Neural cell (in vitro differentiated cells): ENCODE measurements at regions not wholly inside any gene's neighbourhood (a gene's known extent, or its start where the extent isn't known, plus 50 kb on each side); places are given as distances from the start of the nearest gene placed in this dataset.

ENCODE experiments used
- H2AFZ ChIP-seq: fragments of 200-600, 300-800 bp; sonication (generic), shearing (Covaris generic); 2 replicates; pipeline ENCODE4 v1.6.0; 2014; ENCODE audit warnings: low read depth, mild to moderate bottlenecking, antibody characterized with exemption, low read length, moderate library complexity
- H3F3A ChIP-seq: fragments of 200-600 bp; shearing (Covaris generic); 2 replicates; pipeline ENCODE4 v1.6.1; 2016; ENCODE audit warnings: mild to moderate bottlenecking, moderate library complexity, mixed read lengths, antibody characterized with exemption, low read length; ENCODE audit not compliant: insufficient read depth, poor library complexity, severe bottlenecking
- H3K27ac ChIP-seq: fragments of 200-600, 300-800 bp; sonication (generic), shearing (Covaris generic); 2 replicates; pipeline ENCODE4 v1.5.1; 2014; ENCODE audit warnings: mild to moderate bottlenecking, low read length, moderate library complexity
- H3K27me3 ChIP-seq: fragments of 300-800, 200-600 bp; sonication (generic), shearing (Covaris generic); 2 replicates; pipeline ENCODE4 v1.6.0; 2014; ENCODE audit warnings: mild to moderate bottlenecking, low read depth, low read length, moderate library complexity; ENCODE audit not compliant: insufficient read depth
- H3K36me3 ChIP-seq: fragments of 300-800, 200-600 bp; sonication (generic), shearing (Covaris generic); 2 replicates; pipeline ENCODE4 v1.5.1; 2014; ENCODE audit warnings: mild to moderate bottlenecking, antibody characterized with exemption, low read length, moderate library complexity; ENCODE audit not compliant: insufficient read depth
- H3K4me2 ChIP-seq: fragments of 300-800, 200-600 bp; sonication (generic), shearing (Covaris generic); 2 replicates; pipeline ENCODE4 v1.6.0; 2014; ENCODE audit warnings: mild to moderate bottlenecking, low read length
- H3K4me3 ChIP-seq: fragments of 300-800, 200-600 bp; sonication (generic), shearing (Covaris generic); 2 replicates; pipeline ENCODE4 v1.5.1; 2014; ENCODE audit warnings: mild to moderate bottlenecking, low read length, moderate library complexity
- H3K79me2 ChIP-seq: fragments of 200-600 bp; shearing (Covaris generic); replicated peaks from 2 replicates; pipeline ENCODE4 v1.6.0; 2014; ENCODE audit warnings: mild to moderate bottlenecking, low read length, moderate library complexity; ENCODE audit not compliant: insufficient read depth
- H3K9ac ChIP-seq: fragments of 300-800, 200-600 bp; sonication (generic), shearing (Covaris generic); 2 replicates; pipeline ENCODE4 v1.6.1; 2016; ENCODE audit warnings: mild to moderate bottlenecking, low read length, mixed read lengths
- H3K9me2 ChIP-seq: fragments of 200-600 bp; shearing (Covaris generic); 2 replicates; pipeline ENCODE4 v1.6.1; 2016; ENCODE audit warnings: mild to moderate bottlenecking, low read length, mixed read lengths; ENCODE audit not compliant: insufficient read depth
- H3K9me3 ChIP-seq: fragments of 200-600, 300-800 bp; sonication (generic), shearing (Covaris generic); 2 replicates; pipeline ENCODE4 v1.6.1; 2016; ENCODE audit warnings: mild to moderate bottlenecking, mixed run types, low read length, moderate library complexity, mixed read lengths
- H4K20me1 ChIP-seq: fragments of 200-600 bp; shearing (Covaris generic); 2 replicates; pipeline ENCODE4 v1.6.1; 2016; ENCODE audit warnings: mild to moderate bottlenecking, mixed run types; ENCODE audit not compliant: insufficient read depth
- EP300 ChIP-seq: fragments of 450-650 bp; conservative IDR thresholded peaks from 2 replicates; pipeline ENCODE4 v1.6.1; 2014; ENCODE audit warnings: antibody characterized with exemption, mild to moderate bottlenecking, moderate library complexity; ENCODE audit not compliant: poor library complexity, severe bottlenecking
- EZH2 ChIP-seq: fragments of 200-600, 300-800 bp; shearing (Covaris generic), sonication (generic); IDR thresholded peaks from 2 replicates; pipeline ENCODE4 v1.6.1; 2014; ENCODE audit warnings: antibody characterized with exemption, low read length, borderline replicate concordance, mild to moderate bottlenecking; ENCODE audit not compliant: insufficient read depth, poor library complexity, severe bottlenecking
- MXI1 ChIP-seq: fragments of 450-650 bp; conservative IDR thresholded peaks from 2 replicates; pipeline ENCODE4 v1.6.1; 2014; ENCODE audit warnings: antibody characterized with exemption, mild to moderate bottlenecking; ENCODE audit not compliant: poor library complexity, severe bottlenecking
- POLR2AphosphoS5 ChIP-seq: IDR thresholded peaks from 2 replicates; pipeline ENCODE4 v1.6.1; 2012
- RAD21 ChIP-seq: fragments of 450-650 bp; conservative IDR thresholded peaks from 2 replicates; pipeline ENCODE4 v1.6.1; 2014; ENCODE audit warnings: antibody characterized with exemption, mild to moderate bottlenecking, moderate library complexity
- SMC3 ChIP-seq: fragments of 450-650 bp; conservative IDR thresholded peaks from 2 replicates; pipeline ENCODE4 v1.6.1; 2014; ENCODE audit warnings: antibody characterized with exemption, mild to moderate bottlenecking, moderate library complexity; ENCODE audit not compliant: poor library complexity
- TAF1 ChIP-seq: IDR thresholded peaks from 2 replicates; pipeline ENCODE4 v1.6.1; 2012; ENCODE audit warnings: low read depth
- TF ChIP-seq, protein P1 (sequence below): IDR thresholded peaks from 2 replicates; pipeline ENCODE4 v1.6.1; 2012; ENCODE audit warnings: borderline replicate concordance
- TF ChIP-seq, protein P2 (sequence below): fragments of 450-650 bp; IDR thresholded peaks from 2 replicates; pipeline ENCODE4 v1.5.1; 2014; ENCODE audit warnings: antibody characterized with exemption, mild to moderate bottlenecking, moderate library complexity; ENCODE audit not compliant: poor library complexity, severe bottlenecking

DNA sequence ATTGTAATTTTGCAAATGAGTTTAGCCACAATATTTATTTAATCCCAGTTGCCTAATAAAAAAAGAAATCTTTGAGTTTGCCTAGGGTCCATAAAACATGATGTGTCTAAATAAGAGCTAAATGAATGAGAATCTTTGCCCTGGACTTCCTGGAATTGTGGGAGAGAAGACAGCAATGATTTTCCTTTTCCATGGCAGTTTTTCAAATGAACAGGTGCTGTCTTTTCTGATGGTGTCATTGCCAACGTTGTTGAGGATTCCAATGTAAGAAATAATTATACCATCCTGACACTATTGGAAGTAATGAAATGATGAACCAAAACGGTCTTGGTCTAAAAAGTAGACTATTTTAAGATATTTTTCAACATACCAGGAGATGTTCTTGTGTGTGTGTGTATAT is 984.7 kb upstream of the CELF2 start:
- Histone ChIP-seq H3F3A (no peaks in the 10 kb centered on the region), H3K79me2 (no peaks in the 10 kb centered on the region), H3K27ac (no peak overlapping the region), H3K4me3 (no peak overlapping the region), H3K9me2 (no peaks in the 10 kb centered on the region), H3K27me3 (no peaks in the 10 kb centered on the region), H4K20me1 (no peaks in the 10 kb centered on the region), H3K36me3 (no peaks in the 10 kb centered on the region), H3K9me3 (no peaks in the 10 kb centered on the region), H3K9ac (no peak overlapping the region), H2AFZ (no peak overlapping the region), H3K4me2 (no peak overlapping the region)
- TF ChIP-seq RAD21 (no peak), MXI1 (no peak), EZH2 (no peak), POLR2AphosphoS5 (no peak), TAF1 (no peak), SMC3 (no peak), EP300 (no peak)
- TF ChIP-seq, protein P1, sequence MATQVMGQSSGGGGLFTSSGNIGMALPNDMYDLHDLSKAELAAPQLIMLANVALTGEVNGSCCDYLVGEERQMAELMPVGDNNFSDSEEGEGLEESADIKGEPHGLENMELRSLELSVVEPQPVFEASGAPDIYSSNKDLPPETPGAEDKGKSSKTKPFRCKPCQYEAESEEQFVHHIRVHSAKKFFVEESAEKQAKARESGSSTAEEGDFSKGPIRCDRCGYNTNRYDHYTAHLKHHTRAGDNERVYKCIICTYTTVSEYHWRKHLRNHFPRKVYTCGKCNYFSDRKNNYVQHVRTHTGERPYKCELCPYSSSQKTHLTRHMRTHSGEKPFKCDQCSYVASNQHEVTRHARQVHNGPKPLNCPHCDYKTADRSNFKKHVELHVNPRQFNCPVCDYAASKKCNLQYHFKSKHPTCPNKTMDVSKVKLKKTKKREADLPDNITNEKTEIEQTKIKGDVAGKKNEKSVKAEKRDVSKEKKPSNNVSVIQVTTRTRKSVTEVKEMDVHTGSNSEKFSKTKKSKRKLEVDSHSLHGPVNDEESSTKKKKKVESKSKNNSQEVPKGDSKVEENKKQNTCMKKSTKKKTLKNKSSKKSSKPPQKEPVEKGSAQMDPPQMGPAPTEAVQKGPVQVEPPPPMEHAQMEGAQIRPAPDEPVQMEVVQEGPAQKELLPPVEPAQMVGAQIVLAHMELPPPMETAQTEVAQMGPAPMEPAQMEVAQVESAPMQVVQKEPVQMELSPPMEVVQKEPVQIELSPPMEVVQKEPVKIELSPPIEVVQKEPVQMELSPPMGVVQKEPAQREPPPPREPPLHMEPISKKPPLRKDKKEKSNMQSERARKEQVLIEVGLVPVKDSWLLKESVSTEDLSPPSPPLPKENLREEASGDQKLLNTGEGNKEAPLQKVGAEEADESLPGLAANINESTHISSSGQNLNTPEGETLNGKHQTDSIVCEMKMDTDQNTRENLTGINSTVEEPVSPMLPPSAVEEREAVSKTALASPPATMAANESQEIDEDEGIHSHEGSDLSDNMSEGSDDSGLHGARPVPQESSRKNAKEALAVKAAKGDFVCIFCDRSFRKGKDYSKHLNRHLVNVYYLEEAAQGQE, result no peak
- TF ChIP-seq, protein P2, sequence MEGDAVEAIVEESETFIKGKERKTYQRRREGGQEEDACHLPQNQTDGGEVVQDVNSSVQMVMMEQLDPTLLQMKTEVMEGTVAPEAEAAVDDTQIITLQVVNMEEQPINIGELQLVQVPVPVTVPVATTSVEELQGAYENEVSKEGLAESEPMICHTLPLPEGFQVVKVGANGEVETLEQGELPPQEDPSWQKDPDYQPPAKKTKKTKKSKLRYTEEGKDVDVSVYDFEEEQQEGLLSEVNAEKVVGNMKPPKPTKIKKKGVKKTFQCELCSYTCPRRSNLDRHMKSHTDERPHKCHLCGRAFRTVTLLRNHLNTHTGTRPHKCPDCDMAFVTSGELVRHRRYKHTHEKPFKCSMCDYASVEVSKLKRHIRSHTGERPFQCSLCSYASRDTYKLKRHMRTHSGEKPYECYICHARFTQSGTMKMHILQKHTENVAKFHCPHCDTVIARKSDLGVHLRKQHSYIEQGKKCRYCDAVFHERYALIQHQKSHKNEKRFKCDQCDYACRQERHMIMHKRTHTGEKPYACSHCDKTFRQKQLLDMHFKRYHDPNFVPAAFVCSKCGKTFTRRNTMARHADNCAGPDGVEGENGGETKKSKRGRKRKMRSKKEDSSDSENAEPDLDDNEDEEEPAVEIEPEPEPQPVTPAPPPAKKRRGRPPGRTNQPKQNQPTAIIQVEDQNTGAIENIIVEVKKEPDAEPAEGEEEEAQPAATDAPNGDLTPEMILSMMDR, result no peak

DNA sequence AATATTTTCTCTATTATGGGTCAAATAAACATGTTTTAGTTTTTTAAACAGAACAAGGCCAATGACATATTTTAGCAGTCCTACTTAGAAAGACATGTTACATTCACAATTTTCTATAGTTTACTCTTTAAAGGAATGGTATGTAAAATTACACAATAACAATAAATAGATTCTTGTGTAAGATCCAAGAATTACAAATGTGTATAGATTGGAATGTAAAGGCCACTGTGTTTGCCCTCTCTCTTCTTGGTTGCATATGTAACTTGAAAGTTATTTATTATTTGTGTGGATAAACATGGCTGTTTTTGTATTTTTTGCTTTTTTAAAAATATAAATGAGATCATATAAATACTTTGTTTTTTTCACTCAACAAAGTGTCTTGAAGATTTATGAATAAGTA is 979.3 kb upstream of the CELF2 start:
- Histone ChIP-seq H3F3A (no peaks in the 10 kb centered on the region), H3K79me2 (no peaks in the 10 kb centered on the region), H3K27me3 (no peaks in the 10 kb centered on the region)

More for the DNA sequence above, 979.3 kb upstream of the CELF2 start:
- H4K20me1 ChIP-seq, result no peaks in the 10 kb centered on the region
- no peaks in the 10 kb centered on the region for H3K9me3 ChIP-seq
- no peak overlapping the region for H3K27ac ChIP-seq
- no peak for TF ChIP-seq EP300
- TF ChIP-seq, protein P1, result no peak
- TF ChIP-seq EZH2, result no peak
- TF ChIP-seq SMC3, result no peak
- no peak for TF ChIP-seq POLR2AphosphoS5
- no peak for TF ChIP-seq TAF1
- TF ChIP-seq RAD21, result no peak
- TF ChIP-seq MXI1, result no peak
- TF ChIP-seq, protein P2, result no peak
- H3K4me2 ChIP-seq, result no peak overlapping the region
- no peak overlapping the region for H2AFZ ChIP-seq
- no peak overlapping the region for H3K4me3 ChIP-seq
- no peaks in the 10 kb centered on the region for H3K9me2 ChIP-seq
- H3K9ac ChIP-seq, result no peak overlapping the region
- no peaks in the 10 kb centered on the region for H3K36me3 ChIP-seq
